ENCODE measurements at regions not wholly inside any gene's neighbourhood (a gene's known extent, or its start where the extent isn't known, plus 50 kb on each side); places are given as distances from the start of the nearest gene placed in this dataset.

GRCh38 chr4:84433633-84434222 is 65.4 kb downstream of the NKX6-1 start:
- no peaks in the 10 kb centered on the region for H3K4me1 ChIP-seq
- DNase-seq (no peak), ATAC-seq (no peak)
- no peak overlapping the region for H3K4me3 ChIP-seq
- in situ Hi-C loops (cut with MboI; ENCODE audit: low sequenced_read_pairs in 4 of 4) (no loop called here), intact Hi-C loops (cut with DNase I; ENCODE audit: low total_unique reads) (no loop called here)
- TF ChIP-seq POLR2A (IDR thresholded peaks at IDR 0.05) (no peak), CTCF (IDR thresholded peaks at IDR 0.05 in 4 of 5, conservative IDR thresholded peaks at IDR 0.05 in 1 of 5) (no peak)
- H3K27ac ChIP-seq = no peak overlapping the region
- no peaks in the 10 kb centered on the region for H3K27me3 ChIP-seq
- H3K9me3 ChIP-seq = no peaks in the 10 kb centered on the region
- H3K36me3 ChIP-seq = no peaks in the 10 kb centered on the region

- Histone ChIP-seq H3K27me3 (no peaks in the 10 kb centered on the region), H3K4me3 (no peak overlapping the region), H3K36me3 (no peaks in the 10 kb centered on the region), H3K27ac (no peak overlapping the region), H3K4me1 (no peaks in the 10 kb centered on the region), H3K9me3 (no peaks in the 10 kb centered on the region)
- ATAC-seq (no peak), DNase-seq (no peak)
- TF ChIP-seq CTCF (IDR thresholded peaks at IDR 0.05 in 4 of 5, conservative IDR thresholded peaks at IDR 0.05 in 1 of 5) (no peak), POLR2A (IDR thresholded peaks at IDR 0.05) (no peak)
- in situ Hi-C loops (cut with MboI; ENCODE audit: low sequenced_read_pairs in 4 of 4) (no loop called here), intact Hi-C loops (cut with DNase I; ENCODE audit: low total_unique reads) (no loop called here)
Measured at GRCh38 chr4:84432713-84433112, 66.4 kb downstream of the NKX6-1 start.

- Histone ChIP-seq H3K4me3 (no peak overlapping the region), H3K9me3 (no peaks in the 10 kb centered on the region), H3K27ac (no peak overlapping the region), H3K4me1 (no peaks in the 10 kb centered on the region), H3K36me3 (no peaks in the 10 kb centered on the region), H3K27me3 (no peaks in the 10 kb centered on the region)
- no peak for DNase-seq
- no peak for ATAC-seq
- no peak for TF ChIP-seq POLR2A (IDR thresholded peaks at IDR 0.05)
- no peak for TF ChIP-seq CTCF (IDR thresholded peaks at IDR 0.05 in 4 of 5, conservative IDR thresholded peaks at IDR 0.05 in 1 of 5)
- in situ Hi-C loops (cut with MboI; ENCODE audit: low sequenced_read_pairs in 4 of 4) (no loop called here), intact Hi-C loops (cut with DNase I; ENCODE audit: low total_unique reads) (no loop called here)
Measured at GRCh38 chr4:84420608-84421007, 78.5 kb downstream of the NKX6-1 start.

- no peak for DNase-seq
- H3K9me3 ChIP-seq = no peaks in the 10 kb centered on the region
- in situ Hi-C loops (cut with MboI; ENCODE audit: low sequenced_read_pairs in 4 of 4) (no loop called here), intact Hi-C loops (cut with DNase I; ENCODE audit: low total_unique reads) (no loop called here)
- H3K36me3 ChIP-seq = no peaks in the 10 kb centered on the region
- no peak overlapping the region for H3K4me3 ChIP-seq
- no peaks in the 10 kb centered on the region for H3K4me1 ChIP-seq
- no peak overlapping the region for H3K27ac ChIP-seq
- TF ChIP-seq POLR2A (IDR thresholded peaks at IDR 0.05) = no peak
- no peak for TF ChIP-seq CTCF (IDR thresholded peaks at IDR 0.05 in 4 of 5, conservative IDR thresholded peaks at IDR 0.05 in 1 of 5)
- H3K27me3 ChIP-seq = no peaks in the 10 kb centered on the region
- no peak for ATAC-seq
Measured at GRCh38 chr4:84419201-84419600, 79.9 kb downstream of the NKX6-1 start.
